ENCODE measurements at regions not wholly inside any gene's neighbourhood (a gene's known extent, or its start where the extent isn't known, plus 50 kb on each side); places are given as distances from the start of the nearest gene placed in this dataset.

- Histone ChIP-seq H3K27ac (ENCODE audit: insufficient read depth, low read depth, low read length) (no peak overlapping the region), H3K9me1 (replicated peaks; ENCODE audit: control insufficient read depth, extremely low read depth, insufficient read depth, low read length) (no peaks in the 10 kb centered on the region), H3K27me3 (ENCODE audit: control insufficient read depth in 2 of 2, insufficient read depth in 2 of 2, low read length in 2 of 2) (no peaks in the 10 kb centered on the region), H3K4me2 (ENCODE audit: insufficient read depth, low read length) (no peak overlapping the region), H3K4me3 (replicated peaks in 1 of 3; ENCODE audit: insufficient read depth in 1 of 3, low read depth in 1 of 3, low read length in 3 of 3) (no peak overlapping the region), H3K79me2 (ENCODE audit: control insufficient read depth, insufficient read depth, low read length) (no peaks in the 10 kb centered on the region), H3K9me3 (replicated peaks; ENCODE audit: control insufficient read depth, insufficient read depth, low read length) (no peaks in the 10 kb centered on the region), H3K9ac (replicated peaks; ENCODE audit: extremely low read depth, insufficient read depth, low read length) (no peak overlapping the region), H2AFZ (ENCODE audit: low read depth, low read length) (no peak overlapping the region), H3K4me1 (ENCODE audit: control insufficient read depth, extremely low read depth, insufficient read depth, low read length) (no peaks in the 10 kb centered on the region), H4K20me1 (replicated peaks; ENCODE audit: control insufficient read depth, extremely low read depth, insufficient read depth, low read length) (no peaks in the 10 kb centered on the region), H3K36me3 (ENCODE audit: control insufficient read depth in 2 of 2, extremely low read depth in 1 of 2, insufficient read depth in 2 of 2, low read length in 2 of 2) (no peaks in the 10 kb centered on the region)
- POLR2A ChIA-PET: no interaction called here
- FAIRE-seq (no peak), DNase-seq (ENCODE audit: low read depth, low spot score) (no peak)
- CTCF ChIA-PET: no interaction called here
- TF ChIP-seq GATA2 (IDR thresholded peaks at IDR 0.05; ENCODE audit: insufficient read depth, insufficient read length, low read depth, low read length) (no peak), EZH2 (IDR thresholded peaks at IDR 0.05; ENCODE audit: borderline replicate concordance, low read depth, low read length, severe bottlenecking) (no peak), POLR2A (IDR thresholded peaks at IDR 0.05; ENCODE audit: low read depth, low read length) (no peak), CTCF (IDR thresholded peaks at IDR 0.05; ENCODE audit: extremely low read depth in 1 of 2, insufficient read depth in 1 of 2, low read depth in 1 of 2, low read length in 2 of 2) (no peak), JUN (IDR thresholded peaks at IDR 0.05; ENCODE audit: borderline replicate concordance, insufficient read depth, insufficient read length, low read depth) (no peak), FOS (IDR thresholded peaks at IDR 0.05; ENCODE audit: borderline replicate concordance, insufficient read depth, low read length) (no peak), POLR2AphosphoS5 (IDR thresholded peaks at IDR 0.05; ENCODE audit: insufficient read depth, low read depth, low read length) (no peak), MYC (IDR thresholded peaks at IDR 0.05; ENCODE audit: low read depth, low read length) (no peak), MAX (IDR thresholded peaks at IDR 0.05; ENCODE audit: insufficient read depth, insufficient read length) (no peak)
- intact Hi-C loops (cut with micrococcal nuclease): no loop called here
- BruUV-seq (replicated peaks): no TSS peak
- dilution Hi-C loops (cut with MboI; ENCODE audit: extremely low pct_ligation_motif_present, low sequenced_read_pairs): no loop called here
Measured at GRCh38 chr10:83222300-83222699, 917.0 kb upstream of the GHITM start.

Data from endothelial cell of umbilical vein (primary cell).